ENCODE measurements at regions not wholly inside any gene's neighbourhood (a gene's known extent, or its start where the extent isn't known, plus 50 kb on each side); places are given as distances from the start of the nearest gene placed in this dataset.

DNA sequence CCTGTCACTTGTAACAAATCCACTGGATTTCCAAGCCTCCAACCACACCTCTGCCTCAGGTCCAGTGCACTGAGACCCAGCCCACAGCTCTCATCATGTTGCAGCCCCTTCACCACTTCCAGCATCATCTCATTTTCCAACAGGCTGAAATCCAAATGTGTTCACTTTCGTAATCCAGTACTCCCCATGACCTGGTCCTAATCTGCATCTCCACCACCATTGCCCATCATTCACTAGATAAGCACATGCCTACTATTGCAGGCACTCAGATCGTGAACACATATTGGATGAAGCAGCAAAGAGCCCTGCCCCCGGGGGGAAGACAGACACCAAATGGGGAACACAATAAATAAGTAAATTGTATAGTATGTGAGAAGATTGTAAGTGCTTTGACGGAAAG lies 76.1 kb upstream of the INSIG1 start:
- Histone ChIP-seq H3K4me3 (ENCODE audit: low read depth, low read length) (no peak overlapping the region), H3K36me3 (replicated peaks) (no peaks in the 10 kb centered on the region), H3K27me3 (replicated peaks) (no peaks in the 10 kb centered on the region), H3K27ac (no peak overlapping the region)
- in situ Hi-C loops (cut with HindIII; ENCODE audit: low pct_ligation_motif_present, low sequenced_read_pairs), result no loop called here
- TF ChIP-seq CTCF (IDR thresholded peaks at IDR 0.05; ENCODE audit: low read depth, low read length, missing control alignments), result no peak
- DNase-seq, result no peak

GRCh38 chr7:155222061-155222460 lies 75.6 kb upstream of the INSIG1 start:
- Histone ChIP-seq H3K27ac (no peak overlapping the region), H3K36me3 (replicated peaks) (no peaks in the 10 kb centered on the region), H3K4me3 (ENCODE audit: low read depth, low read length) (no peak overlapping the region), H3K27me3 (replicated peaks) (no peaks in the 10 kb centered on the region)
- TF ChIP-seq CTCF (IDR thresholded peaks at IDR 0.05; ENCODE audit: low read depth, low read length, missing control alignments), result no peak
- in situ Hi-C loops (cut with HindIII; ENCODE audit: low pct_ligation_motif_present, low sequenced_read_pairs), result no loop called here
- DNase-seq, result no peak

DNA sequence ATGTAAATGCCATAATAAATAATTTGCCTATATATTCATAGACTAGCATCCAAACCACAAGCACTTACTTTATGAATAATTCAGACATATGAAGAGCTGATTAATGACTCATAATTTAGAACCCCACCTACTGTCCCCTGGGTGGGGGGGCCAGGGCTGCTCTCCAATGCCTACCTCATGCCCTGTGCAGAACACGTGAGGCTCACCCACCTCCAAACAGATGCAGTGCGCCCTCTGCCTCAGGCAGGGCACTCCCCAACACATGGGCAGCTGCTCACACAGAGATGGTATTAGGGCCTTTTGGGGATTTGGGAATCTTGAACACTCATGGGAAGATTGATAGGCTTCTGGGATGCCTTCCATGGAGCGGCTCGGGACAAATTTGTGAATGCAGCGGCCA lies 75.1 kb upstream of the INSIG1 start:
- TF ChIP-seq CTCF (IDR thresholded peaks at IDR 0.05; ENCODE audit: low read depth, low read length, missing control alignments), result no peak
- H3K27me3 ChIP-seq (replicated peaks), result no peaks in the 10 kb centered on the region
- in situ Hi-C loops (cut with HindIII; ENCODE audit: low pct_ligation_motif_present, low sequenced_read_pairs), result no loop called here
- H3K4me3 ChIP-seq (ENCODE audit: low read depth, low read length), result no peak overlapping the region
- DNase-seq, result no peak
- no peak overlapping the region for H3K27ac ChIP-seq
- H3K36me3 ChIP-seq (replicated peaks), result no peaks in the 10 kb centered on the region

DNA sequence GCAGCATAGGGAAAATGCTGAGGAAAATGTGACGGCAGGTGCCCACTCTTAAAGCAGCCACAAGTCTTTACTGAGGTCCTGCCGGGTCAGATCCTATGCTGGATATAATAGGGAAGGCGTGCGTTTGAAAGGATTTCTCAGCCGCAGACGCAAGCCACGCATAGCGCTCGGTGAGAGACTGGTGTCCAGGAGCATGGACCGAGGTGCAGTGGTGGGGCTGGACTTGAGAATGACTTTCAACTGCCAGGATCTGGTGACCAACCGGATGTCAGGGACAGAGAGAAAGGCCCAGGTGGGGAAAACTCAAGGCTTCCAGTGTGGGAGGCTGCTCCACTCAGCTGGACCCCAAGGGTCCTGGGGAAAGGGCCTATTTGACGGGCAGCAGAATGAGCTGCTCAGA lies 74.7 kb upstream of the INSIG1 start:
- Histone ChIP-seq H3K4me3 (ENCODE audit: low read depth, low read length) (no peak overlapping the region), H3K36me3 (replicated peaks) (no peaks in the 10 kb centered on the region), H3K27ac (no peak overlapping the region), H3K27me3 (replicated peaks) (no peaks in the 10 kb centered on the region)
- in situ Hi-C loops (cut with HindIII; ENCODE audit: low pct_ligation_motif_present, low sequenced_read_pairs), result no loop called here
- DNase-seq, result no peak
- no peak for TF ChIP-seq CTCF (IDR thresholded peaks at IDR 0.05; ENCODE audit: low read depth, low read length, missing control alignments)

DNA sequence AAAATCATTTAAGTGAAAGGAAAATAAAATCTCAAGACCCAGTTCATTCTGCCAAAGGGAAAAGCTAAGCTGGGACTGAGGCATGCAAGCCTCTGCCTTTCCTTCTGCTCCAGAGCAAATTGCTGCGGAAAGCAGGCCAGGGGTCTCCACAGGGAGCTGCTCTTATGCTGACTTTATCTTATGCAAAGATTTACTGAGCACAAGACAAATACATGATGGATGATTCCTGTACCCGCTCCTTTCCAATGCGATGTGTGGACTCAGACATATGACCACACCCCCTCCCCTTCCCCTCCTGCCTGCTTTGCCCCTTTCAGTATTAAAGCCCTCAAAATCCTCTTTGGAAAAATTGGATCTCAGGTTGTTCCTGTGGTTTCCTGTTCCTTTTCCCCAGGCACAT lies 74.2 kb upstream of the INSIG1 start:
- H3K27me3 ChIP-seq (replicated peaks), result no peaks in the 10 kb centered on the region
- no peak for TF ChIP-seq CTCF (IDR thresholded peaks at IDR 0.05; ENCODE audit: low read depth, low read length, missing control alignments)
- in situ Hi-C loops (cut with HindIII; ENCODE audit: low pct_ligation_motif_present, low sequenced_read_pairs), result no loop called here
- no peak overlapping the region for H3K4me3 ChIP-seq (ENCODE audit: low read depth, low read length)
- H3K36me3 ChIP-seq (replicated peaks), result no peaks in the 10 kb centered on the region
- H3K27ac ChIP-seq, result no peak overlapping the region
- no peak for DNase-seq

GRCh38 chr7:155224116-155224811 lies 73.4 kb upstream of the INSIG1 start:
- H3K36me3 ChIP-seq (replicated peaks), result no peaks in the 10 kb centered on the region
- no peak overlapping the region for H3K4me3 ChIP-seq (ENCODE audit: low read depth, low read length)
- TF ChIP-seq CTCF (IDR thresholded peaks at IDR 0.05; ENCODE audit: low read depth, low read length, missing control alignments), result no peak
- no peak overlapping the region for H3K27ac ChIP-seq
- in situ Hi-C loops (cut with HindIII; ENCODE audit: low pct_ligation_motif_present, low sequenced_read_pairs), result no loop called here
- DNase-seq, result no peak
- H3K27me3 ChIP-seq (replicated peaks), result no peaks in the 10 kb centered on the region

Data from brain microvascular endothelial cell (primary cell).